ENCODE measurements at regions not wholly inside any gene's neighbourhood (a gene's known extent, or its start where the extent isn't known, plus 50 kb on each side); places are given as distances from the start of the nearest gene placed in this dataset.

GRCh38 chr19:28374971-28375370 is 838.0 kb downstream of the UQCRFS1 start:
- ATAC-seq (no peak), DNase-seq (no peak)
- H3K36me3 ChIP-seq = no peaks in the 10 kb centered on the region
- H3K27ac ChIP-seq = no peak overlapping the region
- H3K9me3 ChIP-seq = no peaks in the 10 kb centered on the region
- no peaks in the 10 kb centered on the region for H3K4me1 ChIP-seq
- intact Hi-C loops (cut with DNase I) = no loop called here
- peaks cover 0 to 6% (median 0%) of the 10 kb centered on the region in 9 donors for H3K27me3 ChIP-seq
- TF ChIP-seq POLR2A (IDR thresholded peaks at IDR 0.05) = no peak
- TF ChIP-seq, protein P1, sequence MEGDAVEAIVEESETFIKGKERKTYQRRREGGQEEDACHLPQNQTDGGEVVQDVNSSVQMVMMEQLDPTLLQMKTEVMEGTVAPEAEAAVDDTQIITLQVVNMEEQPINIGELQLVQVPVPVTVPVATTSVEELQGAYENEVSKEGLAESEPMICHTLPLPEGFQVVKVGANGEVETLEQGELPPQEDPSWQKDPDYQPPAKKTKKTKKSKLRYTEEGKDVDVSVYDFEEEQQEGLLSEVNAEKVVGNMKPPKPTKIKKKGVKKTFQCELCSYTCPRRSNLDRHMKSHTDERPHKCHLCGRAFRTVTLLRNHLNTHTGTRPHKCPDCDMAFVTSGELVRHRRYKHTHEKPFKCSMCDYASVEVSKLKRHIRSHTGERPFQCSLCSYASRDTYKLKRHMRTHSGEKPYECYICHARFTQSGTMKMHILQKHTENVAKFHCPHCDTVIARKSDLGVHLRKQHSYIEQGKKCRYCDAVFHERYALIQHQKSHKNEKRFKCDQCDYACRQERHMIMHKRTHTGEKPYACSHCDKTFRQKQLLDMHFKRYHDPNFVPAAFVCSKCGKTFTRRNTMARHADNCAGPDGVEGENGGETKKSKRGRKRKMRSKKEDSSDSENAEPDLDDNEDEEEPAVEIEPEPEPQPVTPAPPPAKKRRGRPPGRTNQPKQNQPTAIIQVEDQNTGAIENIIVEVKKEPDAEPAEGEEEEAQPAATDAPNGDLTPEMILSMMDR (IDR thresholded peaks at IDR 0.05) = no peak
- 44 to 65% (median 57%) methylated on average over 6 of the region's 6 CpGs for WGBS, 4 donors
- no peak overlapping the region for H3K4me3 ChIP-seq

DNA sequence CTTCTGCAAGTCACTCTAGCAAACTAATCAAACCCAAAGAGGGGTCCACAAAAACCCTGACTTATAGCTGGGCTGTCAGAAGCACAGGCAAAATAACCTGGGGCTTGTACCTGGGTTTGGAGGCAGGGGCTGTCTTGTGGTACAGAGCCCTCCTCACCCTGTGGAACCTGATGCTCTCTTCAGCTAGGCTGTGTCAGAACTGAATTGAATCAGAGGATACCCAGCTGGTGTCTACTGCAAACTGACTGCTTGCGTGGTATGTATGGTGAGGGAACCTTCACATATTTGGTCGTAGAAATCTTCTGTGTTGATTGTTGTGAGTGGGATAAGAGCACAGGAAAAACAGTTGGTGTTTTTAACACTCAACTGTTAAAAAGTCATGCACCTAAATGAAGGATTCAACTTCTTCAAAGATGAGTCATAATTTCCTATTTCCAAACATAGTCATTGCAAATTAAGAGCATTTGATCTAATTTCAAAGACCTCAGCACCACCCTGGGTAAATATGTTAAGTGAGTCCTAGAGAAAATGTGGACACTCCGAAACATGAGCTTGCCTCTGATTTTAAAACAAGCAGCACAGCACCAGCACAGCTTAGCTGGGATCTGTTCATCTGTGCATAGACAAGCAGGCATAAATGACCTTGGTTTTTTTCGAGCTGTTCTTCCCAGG is 840.2 kb downstream of the UQCRFS1 start:
- Histone ChIP-seq H3K36me3 (no peaks in the 10 kb centered on the region), H3K27ac (no peak overlapping the region), H3K27me3 (peaks cover 0 to 6% (median 0%) of the 10 kb centered on the region in 9 donors), H3K4me3 (no peak overlapping the region), H3K4me1 (no peaks in the 10 kb centered on the region), H3K9me3 (no peaks in the 10 kb centered on the region)
- 49 to 65% (median 57%) methylated on average over 4 of the region's 4 CpGs for WGBS, 4 donors
- TF ChIP-seq, protein P1 (IDR thresholded peaks at IDR 0.05) = no peak
- TF ChIP-seq POLR2A (IDR thresholded peaks at IDR 0.05) = no peak
- ATAC-seq (no peak), DNase-seq (no peak)
- intact Hi-C loops (cut with DNase I) = no loop called here

DNA sequence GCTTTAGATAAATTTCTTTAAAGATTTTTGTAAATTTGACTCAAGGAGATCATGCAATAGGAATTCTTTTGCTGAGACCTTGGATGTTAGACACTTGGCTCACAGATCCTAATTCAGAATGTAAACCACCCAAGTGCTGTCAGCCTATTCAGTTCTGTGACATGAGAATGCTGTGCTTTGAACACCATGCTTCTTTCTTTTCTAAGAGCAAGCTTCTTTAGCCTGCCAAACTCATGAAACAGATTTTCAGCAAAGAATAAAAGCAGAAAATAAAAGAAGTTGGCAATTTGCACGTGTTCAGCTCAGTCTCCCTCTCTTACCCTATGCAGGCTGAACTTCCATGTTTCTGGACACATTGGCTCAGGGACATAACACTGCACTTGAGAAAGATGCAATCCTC is 845.8 kb downstream of the UQCRFS1 start:
- intact Hi-C loops (cut with DNase I) = no loop called here
- ATAC-seq (no peak), DNase-seq (no peak)
- Histone ChIP-seq H3K27me3 (no peaks in the 10 kb centered on the region), H3K4me3 (no peak overlapping the region), H3K27ac (no peak overlapping the region), H3K9me3 (no peaks in the 10 kb centered on the region), H3K36me3 (no peaks in the 10 kb centered on the region), H3K4me1 (no peaks in the 10 kb centered on the region)
- TF ChIP-seq POLR2A (IDR thresholded peaks at IDR 0.05) = no peak
- 48 to 71% (median 54%) methylated on average over 1 of the region's 1 CpG for WGBS, 4 donors

GRCh38 chr19:28363254-28363653 is 849.7 kb downstream of the UQCRFS1 start:
- no peak for ATAC-seq
- H3K9me3 ChIP-seq = no peaks in the 10 kb centered on the region
- intact Hi-C loops (cut with DNase I) = no loop called here
- H3K27me3 ChIP-seq = no peaks in the 10 kb centered on the region
- no peaks in the 10 kb centered on the region for H3K36me3 ChIP-seq
- DNase-seq = no peak
- no peak overlapping the region for H3K4me3 ChIP-seq
- no peak overlapping the region for H3K27ac ChIP-seq
- TF ChIP-seq, protein P1 (IDR thresholded peaks at IDR 0.05) = no peak
- TF ChIP-seq POLR2A (IDR thresholded peaks at IDR 0.05) = no peak
- 66 to 74% (median 70%) methylated on average over 4 of the region's 4 CpGs for WGBS, 4 donors
- H3K4me1 ChIP-seq = no peaks in the 10 kb centered on the region

Measured in heart left ventricle (tissue), 16 donors.